ENCODE measurements at regions not wholly inside any gene's neighbourhood (a gene's known extent, or its start where the extent isn't known, plus 50 kb on each side); places are given as distances from the start of the nearest gene placed in this dataset.

DNA sequence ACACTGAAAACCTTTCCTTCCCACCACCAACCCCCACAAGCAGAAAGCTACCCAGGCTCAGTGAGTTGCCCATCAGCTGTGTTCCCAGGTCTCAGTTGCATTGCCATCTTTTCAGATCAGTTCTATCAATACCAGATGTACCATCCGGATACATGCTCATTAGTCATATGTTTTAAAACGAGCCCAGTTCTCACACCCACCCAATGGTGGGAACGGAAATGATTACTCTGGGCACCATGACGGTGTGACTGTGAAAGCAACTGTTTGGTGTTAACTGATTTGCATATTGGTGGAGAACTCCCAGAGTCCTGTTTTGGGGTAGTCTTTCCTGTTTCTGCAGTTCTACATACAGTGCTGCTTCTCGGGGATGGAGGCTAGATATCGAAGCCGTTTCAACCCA, 212.3 kb downstream of the TRIM36 start:
- TF ChIP-seq, protein P1, sequence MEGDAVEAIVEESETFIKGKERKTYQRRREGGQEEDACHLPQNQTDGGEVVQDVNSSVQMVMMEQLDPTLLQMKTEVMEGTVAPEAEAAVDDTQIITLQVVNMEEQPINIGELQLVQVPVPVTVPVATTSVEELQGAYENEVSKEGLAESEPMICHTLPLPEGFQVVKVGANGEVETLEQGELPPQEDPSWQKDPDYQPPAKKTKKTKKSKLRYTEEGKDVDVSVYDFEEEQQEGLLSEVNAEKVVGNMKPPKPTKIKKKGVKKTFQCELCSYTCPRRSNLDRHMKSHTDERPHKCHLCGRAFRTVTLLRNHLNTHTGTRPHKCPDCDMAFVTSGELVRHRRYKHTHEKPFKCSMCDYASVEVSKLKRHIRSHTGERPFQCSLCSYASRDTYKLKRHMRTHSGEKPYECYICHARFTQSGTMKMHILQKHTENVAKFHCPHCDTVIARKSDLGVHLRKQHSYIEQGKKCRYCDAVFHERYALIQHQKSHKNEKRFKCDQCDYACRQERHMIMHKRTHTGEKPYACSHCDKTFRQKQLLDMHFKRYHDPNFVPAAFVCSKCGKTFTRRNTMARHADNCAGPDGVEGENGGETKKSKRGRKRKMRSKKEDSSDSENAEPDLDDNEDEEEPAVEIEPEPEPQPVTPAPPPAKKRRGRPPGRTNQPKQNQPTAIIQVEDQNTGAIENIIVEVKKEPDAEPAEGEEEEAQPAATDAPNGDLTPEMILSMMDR (IDR thresholded peaks at IDR 0.05; ENCODE audit: insufficient read depth, low read depth, low read length, missing control alignments): no peak
- H3K4me3 ChIP-seq (ENCODE audit: low read length): no peak overlapping the region
- DNase-seq (ENCODE audit: low read depth): no peak

DNA sequence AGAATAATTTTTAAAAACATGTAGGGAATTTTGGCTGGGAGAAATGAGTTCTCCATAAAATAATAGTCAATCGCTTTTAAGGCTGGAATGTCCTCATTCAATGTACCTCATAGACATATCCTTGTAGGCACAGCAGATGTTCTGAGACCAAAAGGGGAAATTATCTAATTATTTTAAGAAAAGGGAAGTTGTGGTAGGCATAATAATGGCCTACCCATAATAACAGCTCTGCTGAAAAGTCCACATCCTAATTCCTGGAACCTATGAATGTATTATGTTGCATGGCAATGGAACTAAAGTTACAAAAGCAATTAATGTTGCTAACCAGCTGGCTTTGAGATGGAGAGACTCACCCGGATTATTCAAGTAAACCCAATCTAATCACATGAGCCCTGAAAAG, 216.1 kb downstream of the TRIM36 start:
- TF ChIP-seq, protein P1 (IDR thresholded peaks at IDR 0.05; ENCODE audit: insufficient read depth, low read depth, low read length, missing control alignments): no peak
- H3K4me3 ChIP-seq (ENCODE audit: low read length): no peak overlapping the region
- no peak for DNase-seq (ENCODE audit: low read depth)

DNA sequence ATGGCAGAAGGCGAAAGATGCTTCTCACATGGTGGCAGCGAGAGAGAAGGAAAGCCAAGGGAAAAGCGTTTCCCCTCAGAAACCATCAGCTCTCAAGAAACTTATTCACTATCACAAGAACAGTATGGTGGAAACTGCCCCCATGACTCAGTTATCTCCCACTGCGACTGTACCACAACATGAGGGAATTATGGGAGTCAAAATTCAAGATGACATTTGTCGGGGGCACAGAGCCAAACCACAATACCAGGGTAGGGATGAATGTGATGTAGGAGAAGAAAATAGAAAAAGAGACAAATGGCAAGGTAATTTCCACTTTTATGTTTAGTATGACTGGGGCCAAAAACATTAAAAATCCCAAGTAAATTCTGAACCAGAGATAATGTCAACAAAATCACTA, 216.8 kb downstream of the TRIM36 start:
- no peak overlapping the region for H3K4me3 ChIP-seq (ENCODE audit: low read length)
- TF ChIP-seq, protein P1 (IDR thresholded peaks at IDR 0.05; ENCODE audit: insufficient read depth, low read depth, low read length, missing control alignments): no peak
- no peak for DNase-seq (ENCODE audit: low read depth)

DNA sequence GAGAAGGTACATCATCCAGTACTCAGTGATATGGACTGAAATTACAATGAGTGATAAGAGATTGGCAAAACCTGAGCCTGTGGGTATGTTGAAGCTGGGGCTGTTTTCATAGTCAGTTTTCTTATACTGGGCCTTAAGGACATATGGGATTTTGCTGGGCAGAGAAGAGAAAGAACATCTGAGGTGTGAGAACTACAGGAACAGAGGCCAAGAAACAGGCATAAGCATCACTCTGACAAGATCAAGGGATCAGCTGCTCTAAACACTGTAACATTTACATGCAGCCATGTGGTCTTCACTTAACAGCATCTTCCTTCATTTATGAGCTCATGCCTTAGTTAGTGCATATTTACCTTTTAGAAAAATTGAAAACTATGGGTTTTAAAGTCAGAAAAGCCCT, 220.0 kb downstream of the TRIM36 start:
- TF ChIP-seq, protein P1 (IDR thresholded peaks at IDR 0.05; ENCODE audit: insufficient read depth, low read depth, low read length, missing control alignments): no peak
- H3K4me3 ChIP-seq (ENCODE audit: low read length): no peak overlapping the region
- no peak for DNase-seq (ENCODE audit: low read depth)

DNA sequence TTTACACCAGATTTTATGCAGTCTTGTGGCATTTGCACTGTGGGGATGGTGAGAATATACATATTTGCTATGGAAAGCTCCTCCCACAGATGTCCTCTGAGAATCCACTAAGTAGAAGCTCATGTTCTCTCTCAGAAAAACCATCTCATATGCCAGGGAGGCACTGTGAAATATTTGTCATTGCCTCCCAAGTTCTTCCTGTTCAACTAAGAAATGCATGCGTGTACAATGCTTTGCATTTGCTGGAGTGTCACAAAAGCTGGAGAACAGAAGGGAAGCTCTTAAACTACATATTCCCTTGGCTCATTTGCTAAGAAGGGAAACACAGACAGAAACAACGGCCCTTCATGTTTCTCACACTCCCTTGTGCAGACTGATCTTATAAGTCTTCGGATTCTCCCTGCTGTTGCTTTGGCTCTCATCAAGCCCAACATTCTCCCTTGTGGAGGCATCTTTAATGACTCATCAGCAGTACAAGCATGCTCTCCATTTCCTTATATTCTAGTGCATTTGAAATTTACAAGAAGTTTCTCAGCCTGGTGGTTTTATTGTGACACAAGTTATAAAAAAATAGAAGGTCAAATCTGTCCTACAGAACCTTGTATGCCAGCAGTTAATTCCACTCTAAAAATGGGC, 220.6 kb downstream of the TRIM36 start:
- TF ChIP-seq, protein P1 (IDR thresholded peaks at IDR 0.05; ENCODE audit: insufficient read depth, low read depth, low read length, missing control alignments): no peak
- DNase-seq (ENCODE audit: low read depth): peak; percentile 5
- H3K4me3 ChIP-seq (ENCODE audit: low read length): no peak overlapping the region

DNA sequence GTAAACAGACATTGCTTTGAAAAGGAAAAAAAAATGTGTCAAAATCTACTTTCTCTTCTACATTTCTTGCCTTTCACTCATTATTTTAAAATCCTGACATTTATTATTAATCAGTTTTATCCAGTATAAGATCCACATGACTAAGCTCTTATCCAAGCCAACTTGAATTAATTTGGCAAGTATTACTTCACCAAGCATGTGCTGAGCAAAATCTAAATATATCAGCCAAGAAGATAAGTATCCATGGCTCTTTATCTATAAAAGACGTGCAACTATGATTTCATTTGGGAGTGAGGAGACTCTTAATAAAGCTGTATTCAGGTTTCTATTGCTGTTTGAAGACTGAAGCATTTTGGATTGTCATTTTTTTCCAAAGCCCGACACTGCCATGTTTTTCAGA, 221.3 kb downstream of the TRIM36 start:
- DNase-seq (ENCODE audit: low read depth): no peak
- no peak overlapping the region for H3K4me3 ChIP-seq (ENCODE audit: low read length)
- TF ChIP-seq, protein P1 (IDR thresholded peaks at IDR 0.05; ENCODE audit: insufficient read depth, low read depth, low read length, missing control alignments): no peak

DNA sequence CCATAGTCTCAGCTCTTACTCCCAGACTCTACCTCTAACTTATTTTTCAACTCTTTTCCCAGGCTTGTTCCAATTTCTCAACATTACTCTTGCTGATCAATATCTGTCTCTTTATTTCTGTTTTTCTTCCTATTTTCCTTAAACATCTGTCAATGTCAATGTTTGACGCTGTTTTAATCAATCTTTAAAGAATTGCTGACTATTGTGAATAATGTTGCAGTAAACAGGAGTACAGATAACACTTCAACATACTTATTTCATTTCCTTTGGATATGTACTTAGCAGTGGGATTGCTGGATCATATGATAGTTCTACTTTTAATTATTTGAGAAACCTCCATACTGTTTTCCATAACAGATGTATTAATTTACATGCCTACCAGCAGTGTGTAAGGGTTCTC, 229.0 kb downstream of the TRIM36 start:
- no peak overlapping the region for H3K4me3 ChIP-seq (ENCODE audit: low read length)
- TF ChIP-seq, protein P1 (IDR thresholded peaks at IDR 0.05; ENCODE audit: insufficient read depth, low read depth, low read length, missing control alignments): no peak
- DNase-seq (ENCODE audit: low read depth): no peak

Data from epithelial cell of esophagus (primary cell).